ENCODE measurements at regions not wholly inside any gene's neighbourhood (a gene's known extent, or its start where the extent isn't known, plus 50 kb on each side); places are given as distances from the start of the nearest gene placed in this dataset.
"Not testable (repeated sequence)": the region's sequence is repeated elsewhere in the genome, so short reads cannot be mapped to it uniquely, and the experiment has no call there.

- DNase-seq (ENCODE audit: low spot score); H4K20me1 ChIP-seq (ENCODE audit: insufficient read depth, low read length); H3K79me2 ChIP-seq (ENCODE audit: insufficient read depth, low read depth, low read length); CTCF ChIA-PET (ENCODE audit: unreplicated experiment); H3K4me3 ChIP-seq (ENCODE audit: low read depth, low read length, poor library complexity, severe bottlenecking); BruUV-seq (replicated peaks); H3K9me3 ChIP-seq (ENCODE audit: low read length); H3K4me2 ChIP-seq (ENCODE audit: low read length); H3K9me2 ChIP-seq (ENCODE audit: insufficient read depth, low read length); H3K36me3 ChIP-seq (ENCODE audit: insufficient read depth, low read length); H3K4me1 ChIP-seq (ENCODE audit: insufficient read depth, low read length, poor library complexity, severe bottlenecking); POLR2A ChIA-PET; H3K27ac ChIP-seq (ENCODE audit: low read depth, low read length, poor library complexity, severe bottlenecking); H2AFZ ChIP-seq (ENCODE audit: low read length): not testable (repeated sequence)
- intact Hi-C loops (cut with micrococcal nuclease; ENCODE audit: unreplicated experiment), result loop anchor here (10.0 kb wide), 1 partner anchor 180 kb away; no protein-coding TSS in a partner anchor
Measured at GRCh38 chr1:117314951-117315350, 52.3 kb upstream of the MAN1A2 start.

GRCh38 chr1:117313555-117313954 lies 53.7 kb upstream of the MAN1A2 start:
- H3K36me3 ChIP-seq (ENCODE audit: insufficient read depth, low read length), result no peaks in the 10 kb centered on the region
- intact Hi-C loops (cut with micrococcal nuclease; ENCODE audit: unreplicated experiment), result loop anchor here (10.0 kb wide), 1 partner anchor 181 kb away; no protein-coding TSS in a partner anchor
- no peak overlapping the region for H2AFZ ChIP-seq (ENCODE audit: low read length)
- CTCF ChIA-PET (ENCODE audit: unreplicated experiment), result no interaction called here
- no peaks in the 10 kb centered on the region for H4K20me1 ChIP-seq (ENCODE audit: insufficient read depth, low read length)
- no peaks in the 10 kb centered on the region for H3K79me2 ChIP-seq (ENCODE audit: insufficient read depth, low read depth, low read length)
- no peaks in the 10 kb centered on the region for H3K4me1 ChIP-seq (ENCODE audit: insufficient read depth, low read length, poor library complexity, severe bottlenecking)
- no peaks in the 10 kb centered on the region for H3K9me2 ChIP-seq (ENCODE audit: insufficient read depth, low read length)
- H3K27ac ChIP-seq (ENCODE audit: low read depth, low read length, poor library complexity, severe bottlenecking), result no peak overlapping the region
- no TSS peak for BruUV-seq (replicated peaks)
- no peak overlapping the region for H3K4me3 ChIP-seq (ENCODE audit: low read depth, low read length, poor library complexity, severe bottlenecking)
- TF ChIP-seq EZH2phosphoT487 (IDR thresholded peaks at IDR 0.05; ENCODE audit: borderline replicate concordance, low read depth, low read length) (no peak), CTCF (conservative IDR thresholded peaks at IDR 0.05; ENCODE audit: low read length) (no peak)
- H3K9me3 ChIP-seq (ENCODE audit: low read length), result no peaks in the 10 kb centered on the region
- POLR2A ChIA-PET, result no interaction called here
- no peak for DNase-seq (ENCODE audit: low spot score)
- no peak overlapping the region for H3K4me2 ChIP-seq (ENCODE audit: low read length)

GRCh38 chr1:117312453-117313138 lies 54.7 kb upstream of the MAN1A2 start:
- H3K4me3 ChIP-seq (ENCODE audit: low read depth, low read length, poor library complexity, severe bottlenecking), result no peak overlapping the region
- peak; percentile 80 for TF ChIP-seq CTCF (conservative IDR thresholded peaks at IDR 0.05; ENCODE audit: low read length)
- TF ChIP-seq EZH2phosphoT487 (IDR thresholded peaks at IDR 0.05; ENCODE audit: borderline replicate concordance, low read depth, low read length), result no peak
- H2AFZ ChIP-seq (ENCODE audit: low read length), result no peak overlapping the region
- H3K9me3 ChIP-seq (ENCODE audit: low read length), result no peaks in the 10 kb centered on the region
- ChIA-PET CTCF (ENCODE audit: unreplicated experiment) (no interaction called here), POLR2A (no interaction called here)
- peak; percentile 42 for DNase-seq (ENCODE audit: low spot score)
- H3K4me1 ChIP-seq (ENCODE audit: insufficient read depth, low read length, poor library complexity, severe bottlenecking), result no peaks in the 10 kb centered on the region
- no peaks in the 10 kb centered on the region for H3K79me2 ChIP-seq (ENCODE audit: insufficient read depth, low read depth, low read length)
- no peak overlapping the region for H3K4me2 ChIP-seq (ENCODE audit: low read length)
- no TSS peak for BruUV-seq (replicated peaks)
- no peaks in the 10 kb centered on the region for H3K36me3 ChIP-seq (ENCODE audit: insufficient read depth, low read length)
- H3K27ac ChIP-seq (ENCODE audit: low read depth, low read length, poor library complexity, severe bottlenecking), result no peak overlapping the region
- no peaks in the 10 kb centered on the region for H3K9me2 ChIP-seq (ENCODE audit: insufficient read depth, low read length)
- H4K20me1 ChIP-seq (ENCODE audit: insufficient read depth, low read length), result no peaks in the 10 kb centered on the region
- intact Hi-C loops (cut with micrococcal nuclease; ENCODE audit: unreplicated experiment), result loop anchor here (10.0 kb wide), 1 partner anchor 182 kb away; no protein-coding TSS in a partner anchor
